Esophagus squamous epithelium (tissue), 5 donors: ENCODE measurements at regions not wholly inside any gene's neighbourhood (a gene's known extent, or its start where the extent isn't known, plus 50 kb on each side); places are given as distances from the start of the nearest gene placed in this dataset.

ENCODE experiments used
- DNase-seq: peaks from one replicate; lab custom pipeline; 2025; lab: John Stamatoyannopoulos, UW
- H3K27ac ChIP-seq, 4 donors: fragments of 200-600 bp; sonication (generic); one replicate each; pipeline ENCODE4 v1.5.1; 2016 to 2019; ENCODE audit warnings: mild to moderate bottlenecking in 1 of 4
- H3K27me3 ChIP-seq, 4 donors: fragments of 200-600 bp; sonication (generic); 1 replicate in 3 of 4; 2 replicates in 1 of 4; pipeline versions ENCODE4 v1.5.1 to v1.6.0; 2017 to 2021; ENCODE audit warnings: antibody characterized with exemption in 1 of 4
- H3K36me3 ChIP-seq, 3 donors: fragments of 200-600 bp; sonication (generic); one replicate each; pipeline ENCODE4 v1.5.1; 2016 to 2019
- H3K4me1 ChIP-seq, 3 donors: fragments of 200-600 bp; sonication (generic); one replicate each; pipeline ENCODE4 v1.5.1; 2017 to 2019
- H3K4me3 ChIP-seq, 4 donors: fragments of 200-600 bp; sonication (generic); 1 replicate in 3 of 4; 2 replicates in 1 of 4; pipeline ENCODE4 v1.5.1; 2016 to 2019; ENCODE audit warnings: mild to moderate bottlenecking in 2 of 4, moderate library complexity in 1 of 4
- H3K9me3 ChIP-seq, 3 donors: fragments of 200-600 bp; sonication (generic); one replicate each; pipeline ENCODE4 v1.5.1; 2016 to 2019
- POLR2A ChIP-seq, 4 donors: fragments of 450-650 bp; IDR thresholded peaks; one replicate each; pipeline ENCODE4 v1.6.1; 2017; ENCODE audit warnings: antibody characterized with exemption in 4 of 4, mild to moderate bottlenecking in 4 of 4, moderate library complexity in 3 of 4
- WGBS, 2 donors: methylation state at CpG; one replicate each; pipeline ENCODE4 v1.1.5; 2018; 5-methylcytosine and 5-hydroxymethylcytosine counted together
- intact Hi-C: fragments of 100-400 bp; cut with DNase I; formaldehyde crosslinking; loops from one replicate; pipeline ENCODE4 v1.15.0; 2022
- TF ChIP-seq, protein P1 (sequence below), 6 experiments: fragments of 450-650 bp in 4 of 6; fragments of 200-600 bp in 2 of 6; sonication (generic) in 2 of 6; IDR thresholded peaks; one replicate each; pipeline ENCODE4 v1.5.1; 2016 to 2019; ENCODE audit warnings: antibody characterized with exemption in 6 of 6, mild to moderate bottlenecking in 4 of 6, moderate library complexity in 4 of 6
- donor health status: DM: yes; HTN: yes; CAD: no.

DNA sequence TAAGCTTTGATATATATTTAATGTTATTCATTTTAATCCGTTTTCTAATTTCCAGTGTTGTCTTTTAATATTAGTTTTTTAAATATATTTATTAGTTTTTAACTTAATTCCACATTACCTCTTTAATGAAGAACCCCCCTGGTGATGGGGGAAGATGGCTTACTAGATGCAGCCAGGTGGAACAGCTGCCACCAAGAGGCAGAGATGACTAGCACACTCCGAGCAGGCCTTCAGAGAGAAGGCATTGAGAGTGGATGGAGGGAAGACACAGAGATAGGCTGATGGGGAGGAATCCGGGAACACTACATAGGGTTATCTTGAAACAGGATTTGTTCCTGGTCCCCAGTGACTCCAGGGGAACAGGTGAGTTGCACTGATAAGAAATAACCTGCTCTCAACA lies 771.6 kb downstream of the LRFN5 start:
- no peak for TF ChIP-seq POLR2A (IDR thresholded peaks at IDR 0.05)
- TF ChIP-seq, protein P1, sequence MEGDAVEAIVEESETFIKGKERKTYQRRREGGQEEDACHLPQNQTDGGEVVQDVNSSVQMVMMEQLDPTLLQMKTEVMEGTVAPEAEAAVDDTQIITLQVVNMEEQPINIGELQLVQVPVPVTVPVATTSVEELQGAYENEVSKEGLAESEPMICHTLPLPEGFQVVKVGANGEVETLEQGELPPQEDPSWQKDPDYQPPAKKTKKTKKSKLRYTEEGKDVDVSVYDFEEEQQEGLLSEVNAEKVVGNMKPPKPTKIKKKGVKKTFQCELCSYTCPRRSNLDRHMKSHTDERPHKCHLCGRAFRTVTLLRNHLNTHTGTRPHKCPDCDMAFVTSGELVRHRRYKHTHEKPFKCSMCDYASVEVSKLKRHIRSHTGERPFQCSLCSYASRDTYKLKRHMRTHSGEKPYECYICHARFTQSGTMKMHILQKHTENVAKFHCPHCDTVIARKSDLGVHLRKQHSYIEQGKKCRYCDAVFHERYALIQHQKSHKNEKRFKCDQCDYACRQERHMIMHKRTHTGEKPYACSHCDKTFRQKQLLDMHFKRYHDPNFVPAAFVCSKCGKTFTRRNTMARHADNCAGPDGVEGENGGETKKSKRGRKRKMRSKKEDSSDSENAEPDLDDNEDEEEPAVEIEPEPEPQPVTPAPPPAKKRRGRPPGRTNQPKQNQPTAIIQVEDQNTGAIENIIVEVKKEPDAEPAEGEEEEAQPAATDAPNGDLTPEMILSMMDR (IDR thresholded peaks at IDR 0.05) = no peak
- 71 to 90% methylated on average over 3 of the region's 3 CpGs for WGBS, 2 donors

GRCh38 chr14:42374332-42374731 lies 767.7 kb downstream of the LRFN5 start:
- intact Hi-C loops = no loop called here

More for the DNA sequence above, 771.6 kb downstream of the LRFN5 start:
- Histone ChIP-seq H3K36me3 (no peaks in the 10 kb centered on the region), H3K27ac (no peak overlapping the region), H3K4me1 (no peaks in the 10 kb centered on the region), H3K9me3 (no peaks in the 10 kb centered on the region), H3K27me3 (no peaks in the 10 kb centered on the region), H3K4me3 (no peak overlapping the region)
- intact Hi-C loops = no loop called here
- DNase-seq = no peak

DNA sequence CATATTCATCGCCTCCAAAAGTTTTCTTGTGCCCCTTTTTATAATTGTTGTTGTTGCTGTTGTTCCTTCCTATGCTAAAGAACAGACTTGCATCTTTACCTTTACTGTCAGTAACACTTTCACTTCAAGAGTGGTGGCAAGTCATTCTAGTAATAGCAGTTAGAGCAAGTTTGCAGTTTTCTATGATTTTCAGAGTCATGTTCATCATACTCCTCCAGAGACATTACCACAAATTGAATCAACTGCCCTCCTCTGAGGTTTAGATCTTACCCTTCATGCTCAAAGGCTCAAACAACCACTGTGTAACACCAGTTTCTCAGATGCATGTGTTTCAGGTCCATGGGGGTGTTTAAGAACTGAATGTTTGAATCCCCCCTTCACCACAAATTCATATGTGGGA lies 763.4 kb downstream of the LRFN5 start:
- Histone ChIP-seq H3K9me3 (no peaks in the 10 kb centered on the region), H3K36me3 (no peaks in the 10 kb centered on the region), H3K27ac (no peak overlapping the region), H3K27me3 (no peaks in the 10 kb centered on the region), H3K4me1 (no peaks in the 10 kb centered on the region), H3K4me3 (no peak overlapping the region)
- DNase-seq = no peak
- intact Hi-C loops = no loop called here
- no peak for TF ChIP-seq POLR2A (IDR thresholded peaks at IDR 0.05)
- WGBS, 2 donors = 48 to 75% methylated on average over 1 of the region's 1 CpG

More at GRCh38 chr14:42374332-42374731, 767.7 kb downstream of the LRFN5 start:
- Histone ChIP-seq H3K4me1 (no peaks in the 10 kb centered on the region), H3K36me3 (no peaks in the 10 kb centered on the region), H3K27ac (no peak overlapping the region), H3K4me3 (no peak overlapping the region), H3K27me3 (no peaks in the 10 kb centered on the region), H3K9me3 (no peaks in the 10 kb centered on the region)
- TF ChIP-seq, protein P1 (IDR thresholded peaks at IDR 0.05) = no peak
- TF ChIP-seq POLR2A (IDR thresholded peaks at IDR 0.05) = no peak
- no peak for DNase-seq

- 64 to 81% methylated on average over 1 of the region's 1 CpG for WGBS, 2 donors
- H3K4me3 ChIP-seq = no peak overlapping the region
Measured at GRCh38 chr14:42368234-42368633, 761.6 kb downstream of the LRFN5 start.

DNA sequence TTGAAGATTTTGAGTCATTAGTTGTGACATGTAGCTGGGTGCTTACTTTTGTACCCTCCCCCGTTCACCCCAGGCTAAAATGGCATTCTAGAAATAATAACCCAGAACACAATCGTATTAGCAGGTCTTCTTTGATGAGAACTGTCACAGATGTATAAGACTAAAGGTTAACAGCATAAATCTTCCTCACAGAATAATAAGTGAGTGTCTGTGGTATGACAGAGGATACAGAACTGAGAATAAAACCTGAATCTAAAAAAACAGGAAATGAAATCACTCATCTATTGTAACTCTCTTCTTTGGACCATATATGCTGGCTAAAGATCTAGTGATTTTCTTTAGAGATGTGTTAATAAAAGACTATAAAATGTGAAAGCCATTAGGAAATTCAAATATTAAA lies 746.6 kb downstream of the LRFN5 start:
- DNase-seq = no peak
- Histone ChIP-seq H3K27ac (no peak overlapping the region), H3K9me3 (no peaks in the 10 kb centered on the region), H3K4me3 (no peak overlapping the region), H3K36me3 (no peaks in the 10 kb centered on the region), H3K27me3 (no peaks in the 10 kb centered on the region), H3K4me1 (no peaks in the 10 kb centered on the region)
- no peak for TF ChIP-seq POLR2A (IDR thresholded peaks at IDR 0.05)
- intact Hi-C loops = no loop called here
- 49 to 52% methylated on average over 2 of the region's 2 CpGs for WGBS, 2 donors

More at GRCh38 chr14:42368234-42368633, 761.6 kb downstream of the LRFN5 start:
- no peak for TF ChIP-seq POLR2A (IDR thresholded peaks at IDR 0.05)
- TF ChIP-seq, protein P1 (IDR thresholded peaks at IDR 0.05) = no peak
- H3K27ac ChIP-seq = no peak overlapping the region
- H3K36me3 ChIP-seq = no peaks in the 10 kb centered on the region
- no peaks in the 10 kb centered on the region for H3K27me3 ChIP-seq
- no peak for DNase-seq
- intact Hi-C loops = no loop called here
- H3K9me3 ChIP-seq = no peaks in the 10 kb centered on the region
- H3K4me1 ChIP-seq = no peaks in the 10 kb centered on the region

DNA sequence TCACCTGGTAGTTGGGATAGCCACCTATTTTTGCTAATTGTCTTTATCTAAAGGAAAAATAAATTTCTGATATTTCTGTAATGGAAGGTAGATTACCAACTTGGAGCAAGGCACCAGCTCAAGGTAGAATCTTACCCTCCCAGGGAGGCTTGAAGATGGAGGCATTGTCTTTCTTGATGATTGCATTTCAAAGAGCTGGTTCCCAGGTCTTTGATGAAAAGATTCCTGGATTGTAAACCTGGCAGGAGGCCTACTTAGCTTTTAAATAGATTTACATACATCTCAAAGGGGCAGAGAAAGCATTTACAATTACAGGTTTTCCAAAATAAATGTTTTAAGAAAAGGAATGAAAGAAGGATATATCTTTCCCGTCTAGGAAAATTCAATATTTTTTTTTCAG lies 729.2 kb downstream of the LRFN5 start:
- 52 to 53% methylated on average over 1 of the region's 1 CpG for WGBS, 2 donors
- Histone ChIP-seq H3K9me3 (no peaks in the 10 kb centered on the region), H3K27ac (no peak overlapping the region), H3K4me1 (no peaks in the 10 kb centered on the region), H3K4me3 (no peak overlapping the region), H3K36me3 (no peaks in the 10 kb centered on the region), H3K27me3 (no peaks in the 10 kb centered on the region)
- no peak for DNase-seq
- intact Hi-C loops = no loop called here
- TF ChIP-seq, protein P1 (IDR thresholded peaks at IDR 0.05) = no peak
- no peak for TF ChIP-seq POLR2A (IDR thresholded peaks at IDR 0.05)
